Choroid plexus epithelial cell (primary cell): ENCODE measurements at regions not wholly inside any gene's neighbourhood (a gene's known extent, or its start where the extent isn't known, plus 50 kb on each side); places are given as distances from the start of the nearest gene placed in this dataset.

Experiments used
- DNase-seq: peaks from one replicate; pipeline ENCODE4 v3.0.0-alpha.2; 2010; ENCODE audit warnings: low read depth
- H3K4me3 ChIP-seq: 2 replicates; pipeline ENCODE4 v1.5.1; 2011; ENCODE audit warnings: low read depth, mild to moderate bottlenecking, control low read depth, low read length, moderate library complexity
- TF ChIP-seq, protein P1 (sequence below): conservative IDR thresholded peaks from 2 replicates; pipeline ENCODE4 v1.5.1; 2011; ENCODE audit warnings: low read depth, mild to moderate bottlenecking, control low read depth, inconsistent platforms, low read length, moderate library complexity

DNA sequence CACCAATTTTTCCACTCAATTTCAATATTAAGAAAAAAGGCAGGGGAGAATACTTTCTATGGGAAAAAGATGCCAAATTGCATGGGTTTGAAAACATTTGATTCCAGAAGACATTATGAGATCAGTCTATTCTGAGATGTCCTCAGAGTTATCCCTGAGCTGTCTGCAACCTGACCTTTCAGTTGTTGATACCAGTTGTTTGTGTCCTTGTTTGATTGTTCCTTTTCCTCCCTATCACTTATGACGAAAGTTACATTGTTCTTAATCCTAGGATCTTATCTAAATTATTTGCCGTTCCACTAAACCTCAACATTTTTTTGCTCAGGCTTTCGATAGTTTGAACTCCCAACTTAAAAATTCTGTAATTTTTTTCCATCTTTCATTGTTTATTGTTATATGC lies 336.3 kb upstream of the NOVA1 start:
- no peak for DNase-seq
- no peak overlapping the region for H3K4me3 ChIP-seq
- TF ChIP-seq, protein P1, sequence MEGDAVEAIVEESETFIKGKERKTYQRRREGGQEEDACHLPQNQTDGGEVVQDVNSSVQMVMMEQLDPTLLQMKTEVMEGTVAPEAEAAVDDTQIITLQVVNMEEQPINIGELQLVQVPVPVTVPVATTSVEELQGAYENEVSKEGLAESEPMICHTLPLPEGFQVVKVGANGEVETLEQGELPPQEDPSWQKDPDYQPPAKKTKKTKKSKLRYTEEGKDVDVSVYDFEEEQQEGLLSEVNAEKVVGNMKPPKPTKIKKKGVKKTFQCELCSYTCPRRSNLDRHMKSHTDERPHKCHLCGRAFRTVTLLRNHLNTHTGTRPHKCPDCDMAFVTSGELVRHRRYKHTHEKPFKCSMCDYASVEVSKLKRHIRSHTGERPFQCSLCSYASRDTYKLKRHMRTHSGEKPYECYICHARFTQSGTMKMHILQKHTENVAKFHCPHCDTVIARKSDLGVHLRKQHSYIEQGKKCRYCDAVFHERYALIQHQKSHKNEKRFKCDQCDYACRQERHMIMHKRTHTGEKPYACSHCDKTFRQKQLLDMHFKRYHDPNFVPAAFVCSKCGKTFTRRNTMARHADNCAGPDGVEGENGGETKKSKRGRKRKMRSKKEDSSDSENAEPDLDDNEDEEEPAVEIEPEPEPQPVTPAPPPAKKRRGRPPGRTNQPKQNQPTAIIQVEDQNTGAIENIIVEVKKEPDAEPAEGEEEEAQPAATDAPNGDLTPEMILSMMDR = no peak

DNA sequence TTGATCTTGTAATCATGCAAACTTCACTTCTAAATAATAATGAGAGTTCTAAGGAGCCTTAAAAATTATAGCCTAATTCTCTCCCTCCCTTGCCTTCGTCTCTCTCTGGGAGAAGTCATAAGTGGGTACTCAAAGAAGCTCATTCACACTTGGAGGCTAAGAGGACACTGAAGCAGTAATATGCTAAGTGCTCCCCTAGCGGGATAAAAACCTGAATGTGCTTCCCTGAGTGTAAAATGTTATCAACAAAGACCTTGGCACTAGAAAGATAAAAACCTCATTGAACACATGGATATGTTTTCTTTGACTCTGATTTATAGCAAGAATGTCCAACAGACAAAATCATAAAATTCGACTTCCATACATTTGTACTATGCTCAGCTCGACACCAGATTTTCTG lies 337.9 kb upstream of the NOVA1 start:
- DNase-seq = no peak
- H3K4me3 ChIP-seq = no peak overlapping the region
- TF ChIP-seq, protein P1 = no peak

DNA sequence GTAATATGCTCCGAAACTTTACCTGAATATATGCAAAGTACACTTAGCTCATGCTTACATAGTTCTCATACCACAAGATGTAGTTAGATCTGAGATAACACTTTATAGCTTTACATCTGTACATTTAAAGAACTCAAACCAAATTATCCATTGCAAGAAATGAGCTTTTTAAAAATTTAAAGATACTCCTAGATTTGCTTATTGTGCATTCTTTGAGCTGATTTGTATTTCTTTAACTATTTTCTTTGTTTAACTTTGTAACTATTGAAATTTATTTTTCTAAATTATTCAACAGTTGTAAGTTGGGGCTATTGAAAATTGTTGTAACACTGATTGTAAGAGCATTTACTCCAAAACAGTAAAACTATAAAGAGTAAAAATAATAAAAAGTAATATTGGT lies 340.2 kb upstream of the NOVA1 start:
- H3K4me3 ChIP-seq = no peak overlapping the region
- TF ChIP-seq, protein P1 = no peak
- no peak for DNase-seq

DNA sequence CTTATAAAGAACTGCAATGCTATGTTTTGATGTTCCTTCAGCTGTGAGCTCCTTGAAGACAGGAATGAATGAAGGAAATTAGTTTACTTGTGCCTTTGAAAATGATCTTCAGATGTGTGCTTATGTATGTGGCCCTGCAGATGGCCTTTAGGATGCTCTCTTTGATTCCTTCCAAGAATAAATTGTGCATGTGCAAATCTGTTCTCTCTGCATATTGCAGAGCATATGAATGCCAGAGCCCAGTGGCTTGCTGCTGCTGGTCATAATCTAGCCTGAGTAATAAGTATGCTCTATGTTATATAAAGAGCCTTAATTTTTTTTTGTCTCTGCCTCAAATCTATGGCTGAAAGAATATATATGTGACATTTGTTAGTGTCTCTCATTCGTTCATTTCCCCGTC lies 341.9 kb upstream of the NOVA1 start:
- no peak for DNase-seq
- TF ChIP-seq, protein P1 = no peak
- no peak overlapping the region for H3K4me3 ChIP-seq

DNA sequence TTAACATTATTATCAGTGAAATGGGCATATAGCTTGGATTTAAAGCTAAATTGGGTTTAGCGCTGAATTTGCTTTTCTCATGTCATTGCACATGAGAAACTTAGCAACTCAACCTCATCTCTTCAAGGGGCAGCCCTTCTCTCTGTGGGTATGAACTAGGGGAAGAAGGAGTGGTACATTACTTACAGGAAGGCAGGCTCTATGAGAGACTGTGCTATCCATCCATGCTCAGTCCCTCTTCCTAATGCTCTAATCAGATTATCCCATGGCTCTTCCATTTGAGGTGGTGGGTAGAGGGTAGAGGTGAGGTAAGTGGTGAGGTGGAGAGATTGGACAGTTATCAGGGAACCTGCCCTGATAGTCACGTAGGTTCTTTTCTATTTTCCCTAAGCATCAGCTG lies 343.7 kb upstream of the NOVA1 start:
- no peak overlapping the region for H3K4me3 ChIP-seq
- TF ChIP-seq, protein P1 = no peak
- DNase-seq = no peak

DNA sequence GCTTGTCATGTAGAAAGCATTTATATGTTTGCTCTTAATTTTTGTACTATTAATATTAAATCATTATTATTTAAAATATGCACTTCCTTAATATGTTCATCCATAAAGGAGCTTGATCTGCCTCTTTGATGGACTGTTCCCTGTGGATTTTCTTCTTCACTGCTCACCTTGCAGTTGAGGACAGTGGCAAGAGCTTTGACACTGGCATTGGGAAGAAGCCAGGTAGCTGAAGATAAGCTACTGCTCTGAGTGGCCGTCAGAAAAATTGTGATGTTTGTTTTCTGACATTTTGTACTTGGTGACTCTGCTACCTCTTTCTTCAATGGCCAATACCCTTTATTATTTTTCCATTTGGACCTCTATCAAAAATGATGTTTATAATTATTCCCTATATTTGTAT lies 349.4 kb upstream of the NOVA1 start:
- no peak for DNase-seq
- no peak overlapping the region for H3K4me3 ChIP-seq
- TF ChIP-seq, protein P1 = no peak

DNA sequence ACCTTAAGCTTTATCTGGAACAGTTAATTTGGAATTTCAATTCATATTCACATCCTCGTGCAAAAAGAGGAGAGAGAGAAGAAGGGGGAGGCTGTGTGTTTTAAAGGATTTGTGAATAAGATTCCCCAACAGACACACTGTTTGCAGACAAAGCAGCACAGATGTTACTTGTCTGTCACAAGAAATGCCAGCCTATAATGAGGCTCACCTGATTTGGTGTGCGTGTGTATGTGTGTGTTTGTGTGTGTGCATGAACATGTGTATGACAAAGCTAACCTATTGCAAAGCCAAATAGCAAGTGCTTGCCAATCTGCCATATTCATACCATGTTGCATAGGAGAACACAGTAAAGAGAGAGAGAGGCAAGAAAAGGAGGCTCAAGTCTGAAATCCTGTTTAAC lies 361.6 kb upstream of the NOVA1 start:
- no peak for DNase-seq
- no peak overlapping the region for H3K4me3 ChIP-seq
- TF ChIP-seq, protein P1 = no peak
